GM18517 (cell line): ENCODE measurements at regions not wholly inside any gene's neighbourhood (a gene's known extent, or its start where the extent isn't known, plus 50 kb on each side); places are given as distances from the start of the nearest gene placed in this dataset.

Experiments
- ATAC-seq: cut with Tn5 transposase; IDR thresholded peaks from one replicate; pipeline ENCODE4 v1.9.1; 2021; ENCODE audit warnings: mild to moderate bottlenecking, moderate library complexity; ENCODE audit not compliant: unreplicated experiment

DNA sequence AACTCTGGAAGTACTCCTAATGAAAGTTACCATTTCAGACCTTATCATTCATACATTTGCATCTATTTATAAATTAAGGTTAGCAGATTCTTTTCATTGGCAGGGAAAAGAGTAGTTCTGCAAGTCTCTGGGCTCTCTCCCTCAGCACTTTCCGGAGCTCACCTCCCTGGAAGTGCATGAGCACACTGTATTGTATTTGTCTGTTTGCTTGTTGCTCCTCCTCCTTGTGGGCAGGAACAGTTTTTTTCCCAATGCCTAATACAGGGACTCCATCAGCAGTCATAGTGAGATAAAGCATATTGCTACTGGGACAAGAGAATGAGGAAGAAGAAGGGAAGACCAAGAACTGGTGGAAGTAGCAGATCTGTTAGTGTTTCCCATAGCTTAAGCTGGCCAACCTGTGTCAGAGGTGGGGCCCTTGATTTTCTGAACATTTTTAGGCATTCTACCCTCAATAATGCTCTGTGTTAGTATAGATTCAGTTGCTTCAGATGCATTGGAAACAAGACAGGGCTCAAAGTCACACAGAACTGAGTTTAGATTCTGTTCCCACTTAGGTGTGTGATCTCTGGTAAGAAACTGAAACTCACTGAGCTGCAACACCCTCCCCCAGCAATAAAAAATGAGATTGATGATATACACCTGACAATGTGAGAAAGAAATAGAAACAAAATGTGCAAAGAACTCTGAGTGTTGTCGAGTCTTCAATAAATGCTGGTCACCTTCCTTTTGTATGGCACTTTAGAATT, 407.8 kb downstream of the TUSC7 start:
- ATAC-seq, result no peak

- no peak for ATAC-seq
Measured at GRCh38 chr3:117118604-117119003, 409.0 kb downstream of the TUSC7 start.

DNA sequence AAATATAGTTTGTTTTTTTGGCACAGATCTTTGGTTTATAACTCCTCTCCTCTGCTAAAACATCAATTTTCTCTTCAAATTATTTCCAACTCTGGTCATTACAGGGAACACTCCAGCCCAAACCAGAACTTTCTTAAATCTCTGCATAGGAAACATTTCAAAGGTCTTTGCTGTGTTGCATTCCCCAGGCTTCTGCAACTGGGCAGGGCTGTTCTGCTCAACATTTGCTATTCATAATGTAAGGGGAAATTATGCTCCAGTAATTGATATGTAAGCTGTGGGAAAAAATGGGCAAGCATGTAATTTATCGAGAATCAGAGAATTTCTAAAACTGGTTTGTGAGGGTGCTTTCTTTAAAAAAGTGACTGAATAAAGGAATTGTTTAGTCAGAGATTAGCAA, 410.4 kb downstream of the TUSC7 start:
- ATAC-seq, result no peak

GRCh38 chr3:117122609-117123008, 413.0 kb downstream of the TUSC7 start:
- ATAC-seq, result no peak

DNA sequence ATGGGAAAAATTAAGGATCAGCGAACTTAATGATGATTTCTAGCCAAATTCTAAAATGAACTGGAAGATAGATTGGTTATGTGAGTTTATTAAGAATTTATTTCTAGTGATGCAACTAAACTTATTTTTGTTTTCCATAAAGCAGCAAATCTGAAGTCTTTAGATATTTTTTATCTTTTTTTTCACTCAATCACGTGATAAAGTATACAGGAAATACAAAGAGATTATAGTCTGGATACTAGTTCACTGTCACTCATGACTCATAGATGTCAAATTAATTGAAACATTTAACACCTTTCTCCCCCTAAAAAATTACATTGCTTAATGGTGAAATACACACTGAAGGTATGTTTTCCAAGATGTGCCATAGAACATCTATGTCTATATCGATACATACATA, 416.9 kb downstream of the TUSC7 start:
- ATAC-seq, result no peak

GRCh38 chr3:117126946-117127546, 417.5 kb downstream of the TUSC7 start:
- ATAC-seq, result no peak

- ATAC-seq, result no peak
Measured at GRCh38 chr3:117128133-117128532, 418.6 kb downstream of the TUSC7 start.

DNA sequence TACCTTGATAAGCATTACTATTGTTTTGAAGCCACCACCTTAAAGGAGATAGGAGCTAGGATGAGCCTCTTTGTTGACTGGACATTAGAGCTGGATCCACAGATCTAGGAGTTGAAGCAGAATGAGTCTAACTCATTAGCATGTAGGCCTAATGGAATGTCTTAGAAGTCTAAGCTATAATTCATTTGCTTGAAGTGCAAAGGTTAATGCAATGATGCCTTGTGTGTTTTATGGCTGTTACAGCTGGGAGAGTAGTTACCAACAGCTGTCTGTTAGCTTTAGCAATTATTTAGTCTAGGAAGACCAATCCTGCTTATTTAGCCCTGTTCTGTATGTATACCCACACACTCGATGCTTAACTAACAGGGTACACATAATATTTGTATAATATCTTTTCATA, 419.3 kb downstream of the TUSC7 start:
- ATAC-seq, result no peak

- no peak for ATAC-seq
Measured at GRCh38 chr3:117129516-117129915, 419.9 kb downstream of the TUSC7 start.

DNA sequence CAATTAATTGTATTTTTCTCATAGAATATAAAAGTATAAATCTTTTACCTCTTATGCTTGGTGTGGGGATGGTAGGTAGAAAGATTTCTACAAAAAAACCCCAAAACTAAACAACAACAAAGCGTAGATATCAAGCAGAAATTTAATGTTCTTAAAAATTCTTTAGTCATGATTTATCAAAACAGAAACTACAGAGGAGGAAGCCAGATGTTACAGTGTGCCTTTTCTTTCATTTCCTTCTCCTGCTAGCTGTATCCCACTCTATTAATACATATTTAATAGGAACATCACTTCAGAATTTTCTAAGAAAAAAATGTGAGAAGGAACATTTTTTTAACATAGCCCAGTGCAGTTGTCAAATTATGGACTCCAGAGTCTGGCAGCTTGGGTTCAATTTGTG, 420.6 kb downstream of the TUSC7 start:
- ATAC-seq, result no peak

GRCh38 chr3:117131259-117131658, 421.7 kb downstream of the TUSC7 start:
- no peak for ATAC-seq

DNA sequence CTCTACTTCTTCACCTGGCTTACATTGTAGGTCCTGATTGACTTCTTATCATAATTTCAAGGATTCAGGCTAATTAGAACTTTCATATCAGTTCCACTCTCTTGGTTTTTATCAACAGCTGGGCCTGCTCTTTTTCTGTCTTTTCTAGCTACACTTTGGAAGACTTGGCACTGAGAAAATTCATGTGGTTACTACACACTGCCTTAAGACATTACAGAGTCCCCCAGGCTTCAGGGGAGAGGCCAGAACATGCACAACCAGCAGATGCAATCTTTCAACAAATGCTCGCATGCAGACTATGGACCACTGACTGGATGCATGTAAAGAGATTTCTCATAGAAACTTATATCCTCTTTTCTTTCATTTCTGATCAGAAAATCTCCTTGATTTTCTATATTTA, 423.5 kb downstream of the TUSC7 start:
- no peak for ATAC-seq

DNA sequence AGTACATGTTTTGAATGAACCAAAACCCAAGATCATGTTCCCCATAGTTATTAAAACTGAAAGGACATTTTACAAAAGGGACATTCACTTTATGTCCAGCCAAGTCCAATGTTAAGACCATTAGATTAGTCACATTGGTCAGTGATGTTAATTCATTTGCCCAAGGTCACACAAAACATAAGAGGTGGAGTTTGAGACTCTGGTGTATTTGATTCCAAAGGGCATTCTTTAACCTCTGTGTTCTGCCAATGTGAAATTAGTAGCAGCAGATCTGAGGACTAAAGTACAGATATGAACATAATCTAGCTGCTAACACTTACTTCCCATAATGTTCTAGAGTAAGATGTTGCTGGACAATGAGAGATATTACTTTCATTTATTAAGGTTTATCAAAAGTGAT, 425.6 kb downstream of the TUSC7 start:
- ATAC-seq, result no peak

DNA sequence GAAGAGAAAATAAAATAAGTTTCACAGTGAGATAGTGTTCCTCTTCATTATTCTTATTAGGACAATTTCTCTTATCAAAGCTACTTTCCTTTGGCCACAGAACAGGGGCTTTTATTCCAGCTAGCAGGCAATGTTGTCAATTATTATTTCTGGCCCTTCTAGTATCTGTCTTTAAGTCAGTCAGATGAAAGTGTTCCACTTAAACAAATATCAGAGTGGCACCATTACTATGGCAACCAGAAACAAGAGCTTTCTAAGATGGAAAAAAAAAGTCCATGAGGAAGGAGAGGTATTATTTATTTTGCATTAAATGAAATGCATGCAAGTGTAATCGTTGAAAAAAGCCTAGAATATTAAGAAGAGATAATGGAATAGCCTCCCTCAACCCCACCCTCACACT, 426.4 kb downstream of the TUSC7 start:
- ATAC-seq, result no peak

GRCh38 chr3:117137065-117137464, 427.5 kb downstream of the TUSC7 start:
- ATAC-seq, result no peak

- no peak for ATAC-seq
Measured at GRCh38 chr3:117139681-117140080, 430.1 kb downstream of the TUSC7 start.

DNA sequence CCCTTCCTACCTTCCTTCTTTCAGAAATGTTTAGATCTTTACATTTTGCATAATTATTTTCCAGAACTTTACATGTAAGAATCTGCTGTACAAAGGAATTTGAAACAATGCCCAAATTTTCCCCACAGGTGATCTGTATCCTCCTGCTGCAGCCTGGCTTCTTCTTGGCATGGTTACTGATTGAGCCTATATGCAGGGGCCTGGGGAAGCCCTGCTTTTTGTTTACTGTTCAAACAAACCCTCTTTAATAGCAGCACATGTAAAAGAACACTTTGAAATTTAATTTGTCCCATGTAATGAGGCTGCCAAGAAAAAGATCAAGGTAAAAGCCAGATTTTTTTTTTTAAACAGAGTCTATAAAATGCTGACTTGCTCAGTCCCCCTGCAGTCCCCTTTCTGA, 432.2 kb downstream of the TUSC7 start:
- no peak for ATAC-seq

DNA sequence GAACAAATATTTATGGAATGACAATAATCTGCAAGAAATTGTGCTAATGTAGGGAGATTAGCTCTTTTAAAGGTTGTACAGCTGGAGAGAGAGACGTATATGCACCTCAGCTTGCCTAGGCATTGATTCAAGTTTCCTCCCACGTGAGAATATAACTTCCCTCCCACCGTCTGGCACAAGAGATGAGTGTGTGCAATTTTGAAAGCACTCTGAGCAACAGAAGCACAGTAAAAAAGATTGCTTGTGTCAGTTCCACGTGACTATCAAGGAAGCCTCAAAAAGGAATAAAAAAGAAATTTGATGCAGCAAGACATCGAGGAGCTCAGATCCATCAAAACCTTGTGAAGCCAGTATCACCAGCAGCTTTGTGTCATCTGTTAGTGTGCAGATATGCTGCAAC, 435.3 kb downstream of the TUSC7 start:
- ATAC-seq, result no peak

- no peak for ATAC-seq
Measured at GRCh38 chr3:117145677-117146076, 436.1 kb downstream of the TUSC7 start.

DNA sequence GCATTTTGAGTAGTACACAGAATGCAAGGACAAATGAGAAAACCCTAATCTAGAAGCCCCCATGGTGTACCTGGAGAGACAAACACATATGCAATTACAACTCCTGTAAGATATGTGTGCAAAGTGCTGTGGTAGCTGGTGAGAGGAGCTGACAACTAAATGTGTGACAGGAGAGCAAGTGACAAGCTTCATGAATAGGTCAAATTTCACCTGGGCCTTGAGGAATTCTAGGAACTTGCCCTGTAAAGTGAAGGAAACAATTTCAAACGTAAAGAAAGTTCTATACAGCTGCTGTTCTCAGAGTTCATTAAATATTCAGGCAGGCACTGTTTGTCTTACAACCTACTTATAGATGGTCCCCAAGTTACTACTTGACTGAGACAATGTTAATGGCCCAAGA, 437.0 kb downstream of the TUSC7 start:
- ATAC-seq, result no peak

DNA sequence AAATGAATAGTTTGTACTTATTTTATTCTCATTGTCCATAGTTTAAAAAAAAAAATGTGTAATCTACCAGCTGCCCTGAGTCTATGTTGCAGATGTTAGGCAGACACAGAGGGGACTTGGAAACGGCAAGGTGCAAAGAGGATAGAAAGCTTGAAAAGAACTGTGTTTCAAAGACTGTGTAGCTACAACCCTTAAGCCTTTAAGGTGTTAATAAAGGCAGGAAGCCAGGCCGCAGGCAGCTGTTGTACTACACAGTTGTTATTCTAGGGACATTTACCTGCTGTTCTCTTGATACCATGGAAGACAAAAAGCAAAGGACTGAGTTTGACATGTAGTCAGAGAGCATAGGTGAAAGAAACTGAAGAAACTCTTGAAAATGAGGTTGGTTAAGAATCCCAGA, 440.0 kb downstream of the TUSC7 start:
- no peak for ATAC-seq

DNA sequence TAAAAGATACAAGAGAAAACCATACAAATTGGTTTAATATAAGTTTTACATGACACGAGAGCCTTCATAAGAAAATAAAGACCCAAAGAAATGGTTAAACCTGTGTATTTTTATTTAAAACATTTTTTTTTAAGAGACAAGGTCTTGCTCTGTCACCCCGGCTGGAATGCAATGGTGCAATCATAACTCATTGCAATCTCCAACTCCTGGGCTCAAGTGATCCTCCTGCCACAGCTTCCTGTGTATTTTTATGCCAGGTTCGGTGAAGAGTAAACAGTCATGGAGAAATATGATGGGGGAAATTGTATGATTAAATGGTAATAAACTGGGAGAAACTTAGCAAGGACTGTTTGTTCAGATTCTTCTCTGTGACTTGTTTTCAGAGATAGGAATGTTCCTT, 441.0 kb downstream of the TUSC7 start:
- ATAC-seq, result no peak

DNA sequence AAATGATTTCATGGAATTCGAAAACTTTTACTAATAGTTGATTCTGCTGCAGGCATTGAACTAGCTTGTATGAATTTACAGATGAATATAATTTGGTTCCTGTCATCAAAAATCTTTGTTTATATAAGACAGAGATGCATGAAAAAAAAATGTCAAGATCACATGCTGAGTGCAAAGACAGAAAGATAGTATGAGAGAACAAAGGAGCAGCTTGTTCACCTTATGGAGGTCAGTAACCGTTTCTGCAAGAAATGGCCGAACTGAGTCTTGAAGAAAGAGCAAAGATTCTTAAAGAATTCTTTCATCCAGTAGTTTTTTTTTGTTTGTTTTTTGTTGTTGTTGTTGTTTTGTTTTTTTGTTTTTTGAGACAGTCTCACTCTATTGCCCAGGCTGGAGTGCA, 450.6 kb downstream of the TUSC7 start:
- ATAC-seq, result no peak
